DOHH2 (cell line): ENCODE measurements at regions not wholly inside any gene's neighbourhood (a gene's known extent, or its start where the extent isn't known, plus 50 kb on each side); places are given as distances from the start of the nearest gene placed in this dataset.

Experiments
- H3F3A ChIP-seq: fragments of 200-600 bp; sonication (generic), shearing (Covaris generic); 2 replicates; pipeline ENCODE4 v1.6.0; 2016; ENCODE audit warnings: antibody characterized with exemption, mild to moderate bottlenecking; ENCODE audit not compliant: control insufficient read depth, insufficient read depth
- H3K27ac ChIP-seq: fragments of 200-600 bp; sonication (generic); 2 replicates; pipeline ENCODE4 v1.5.1; 2014; ENCODE audit warnings: low read depth, mild to moderate bottlenecking, low read length, moderate library complexity
- H3K27me3 ChIP-seq: fragments of 200-600 bp; sonication (generic); 2 replicates; pipeline ENCODE4 v1.6.1; 2014; ENCODE audit warnings: mild to moderate bottlenecking, low read length, mixed read lengths; ENCODE audit not compliant: control insufficient read depth
- H3K36me3 ChIP-seq: fragments of 200-600 bp; sonication (generic); 2 replicates; pipeline ENCODE4 v1.6.1; 2014; ENCODE audit warnings: mild to moderate bottlenecking, low read length, moderate library complexity, mixed read lengths; ENCODE audit not compliant: control insufficient read depth
- H3K4me1 ChIP-seq: fragments of 200-600 bp; sonication (generic); 2 replicates; pipeline ENCODE4 v1.6.1; 2014; ENCODE audit warnings: mild to moderate bottlenecking, low read length, mixed read lengths; ENCODE audit not compliant: control insufficient read depth
- H3K4me2 ChIP-seq: fragments of 200-600 bp; sonication (generic); 2 replicates; pipeline ENCODE4 v1.6.0; 2014; ENCODE audit warnings: mild to moderate bottlenecking, low read length, moderate library complexity
- H3K4me3 ChIP-seq: fragments of 200-600 bp; sonication (generic); 2 replicates; pipeline ENCODE4 v1.5.1; 2014; ENCODE audit warnings: mild to moderate bottlenecking, low read length, mixed read lengths
- H3K79me2 ChIP-seq: fragments of 200-600 bp; sonication (generic); 2 replicates; pipeline ENCODE4 v1.6.1; 2014; ENCODE audit warnings: mild to moderate bottlenecking, low read length, mixed read lengths; ENCODE audit not compliant: control insufficient read depth
- H3K9me2 ChIP-seq: fragments of 200-600 bp; sonication (generic); replicated peaks from 2 replicates; pipeline ENCODE4 v1.6.1; 2014; ENCODE audit warnings: mild to moderate bottlenecking, low read length, mixed read lengths; ENCODE audit not compliant: control insufficient read depth
- H3K9me3 ChIP-seq: fragments of 200-600 bp; sonication (generic); 2 replicates; pipeline ENCODE4 v1.6.1; 2014; ENCODE audit warnings: antibody characterized with exemption, low read length, mixed read lengths; ENCODE audit not compliant: control insufficient read depth, insufficient read depth
- H4K20me1 ChIP-seq: fragments of 200-600 bp; sonication (generic); 2 replicates; pipeline ENCODE4 v1.6.0; 2014; ENCODE audit warnings: low read depth, mild to moderate bottlenecking, antibody characterized with exemption, low read length, moderate library complexity; ENCODE audit not compliant: control insufficient read depth, insufficient read depth
- EZH2phosphoT487 ChIP-seq: fragments of 200-600 bp; sonication (generic); IDR thresholded peaks from 2 replicates; pipeline ENCODE4 v1.6.1; 2017; ENCODE audit warnings: borderline replicate concordance, mild to moderate bottlenecking, antibody characterized with exemption, low read length, moderate library complexity, mixed read lengths
- TF ChIP-seq, protein P1 (sequence below): fragments of 200-600 bp; sonication (generic); IDR thresholded peaks from one replicate; pipeline ENCODE4 v1.5.1; 2014; ENCODE audit warnings: antibody characterized with exemption, mild to moderate bottlenecking, low read depth, low read length; ENCODE audit not compliant: poor library complexity, severe bottlenecking

DNA sequence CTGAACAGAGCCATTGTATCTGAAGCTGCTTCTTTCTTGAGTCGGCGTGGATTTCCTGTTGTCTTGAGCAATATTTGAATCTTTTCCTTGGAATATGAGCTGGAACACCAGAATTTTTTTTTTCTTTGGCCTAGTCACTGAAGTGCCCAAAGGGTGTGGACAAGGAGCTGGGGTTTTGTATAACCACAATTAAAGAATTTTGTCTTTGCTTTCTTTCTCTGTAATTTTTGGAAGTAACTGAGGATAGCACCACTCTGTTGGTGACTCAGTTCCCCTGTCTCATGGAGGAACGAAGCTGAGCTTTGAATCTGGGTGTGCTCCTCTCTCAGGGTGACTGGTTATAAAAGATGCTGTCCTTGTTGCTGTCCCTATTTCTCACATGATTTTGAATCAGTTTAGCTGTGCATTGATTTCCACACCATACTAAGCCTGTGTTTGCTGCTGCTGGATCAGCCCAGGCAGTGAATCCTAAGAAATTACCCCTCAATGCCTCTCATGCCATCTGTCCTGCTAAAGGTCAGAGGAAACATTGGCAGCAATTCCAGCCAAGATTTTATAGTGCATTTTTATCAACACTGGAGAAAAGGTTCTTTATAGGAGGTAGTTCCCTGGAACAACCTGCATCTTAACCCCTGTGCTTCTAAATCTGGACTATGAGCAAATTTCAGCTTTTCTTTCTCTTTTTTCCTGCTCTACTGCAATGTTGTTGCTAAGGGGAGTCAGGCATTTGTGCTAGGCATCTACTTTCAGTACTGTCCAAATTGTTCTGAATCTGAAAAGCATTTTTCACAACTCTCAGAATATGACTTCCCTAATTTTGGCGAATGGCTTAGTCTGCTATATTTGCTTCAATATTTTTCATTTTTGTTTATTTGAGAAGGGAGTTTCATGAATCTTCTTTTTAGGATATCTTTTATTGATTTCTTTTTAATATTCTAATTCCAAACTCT is 540.8 kb downstream of the SOX6 start:
- Histone ChIP-seq H3K9me3 (no peaks in the 10 kb centered on the region), H3F3A (no peaks in the 10 kb centered on the region), H3K9me2 (no peaks in the 10 kb centered on the region), H3K4me3 (no peak overlapping the region), H3K4me2 (no peak overlapping the region), H4K20me1 (no peaks in the 10 kb centered on the region), H3K79me2 (no peaks in the 10 kb centered on the region), H3K4me1 (no peaks in the 10 kb centered on the region), H3K36me3 (no peaks in the 10 kb centered on the region), H3K27ac (no peak overlapping the region), H3K27me3 (no peaks in the 10 kb centered on the region)
- TF ChIP-seq, protein P1, sequence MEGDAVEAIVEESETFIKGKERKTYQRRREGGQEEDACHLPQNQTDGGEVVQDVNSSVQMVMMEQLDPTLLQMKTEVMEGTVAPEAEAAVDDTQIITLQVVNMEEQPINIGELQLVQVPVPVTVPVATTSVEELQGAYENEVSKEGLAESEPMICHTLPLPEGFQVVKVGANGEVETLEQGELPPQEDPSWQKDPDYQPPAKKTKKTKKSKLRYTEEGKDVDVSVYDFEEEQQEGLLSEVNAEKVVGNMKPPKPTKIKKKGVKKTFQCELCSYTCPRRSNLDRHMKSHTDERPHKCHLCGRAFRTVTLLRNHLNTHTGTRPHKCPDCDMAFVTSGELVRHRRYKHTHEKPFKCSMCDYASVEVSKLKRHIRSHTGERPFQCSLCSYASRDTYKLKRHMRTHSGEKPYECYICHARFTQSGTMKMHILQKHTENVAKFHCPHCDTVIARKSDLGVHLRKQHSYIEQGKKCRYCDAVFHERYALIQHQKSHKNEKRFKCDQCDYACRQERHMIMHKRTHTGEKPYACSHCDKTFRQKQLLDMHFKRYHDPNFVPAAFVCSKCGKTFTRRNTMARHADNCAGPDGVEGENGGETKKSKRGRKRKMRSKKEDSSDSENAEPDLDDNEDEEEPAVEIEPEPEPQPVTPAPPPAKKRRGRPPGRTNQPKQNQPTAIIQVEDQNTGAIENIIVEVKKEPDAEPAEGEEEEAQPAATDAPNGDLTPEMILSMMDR = no peak
- TF ChIP-seq EZH2phosphoT487 = no peak

DNA sequence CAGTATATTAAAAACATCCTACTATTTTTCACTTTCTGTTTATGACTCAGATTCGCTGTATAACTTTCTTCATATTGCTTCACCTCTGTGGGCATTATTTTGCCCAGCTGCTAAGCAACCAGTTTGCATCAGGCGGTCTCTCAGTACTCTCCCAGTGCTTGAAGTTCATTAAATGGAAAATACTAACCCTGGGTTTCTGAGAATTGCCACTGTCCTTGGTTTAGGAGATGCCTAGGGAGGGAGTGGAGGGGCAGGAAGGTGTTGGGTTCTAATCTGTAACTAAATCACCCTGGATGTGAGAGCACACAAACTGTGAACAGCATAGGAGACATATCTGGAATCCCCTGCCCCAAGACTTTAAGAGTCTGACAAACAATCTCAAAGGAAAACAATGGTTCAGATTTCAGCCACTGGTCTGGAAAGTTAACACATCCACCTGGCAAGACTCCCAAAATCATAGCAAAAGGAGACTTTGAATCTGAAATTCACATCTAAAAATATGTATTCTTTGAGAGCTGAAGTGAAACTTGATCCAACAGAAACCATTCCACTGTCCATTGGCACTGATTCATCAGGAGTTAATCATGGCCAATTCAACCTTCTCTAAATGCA is 540.0 kb downstream of the SOX6 start:
- H3K4me1 ChIP-seq = no peaks in the 10 kb centered on the region
- no peaks in the 10 kb centered on the region for H3K9me3 ChIP-seq
- no peaks in the 10 kb centered on the region for H3K79me2 ChIP-seq
- no peak for TF ChIP-seq EZH2phosphoT487
- TF ChIP-seq, protein P1 = no peak
- H3F3A ChIP-seq = no peaks in the 10 kb centered on the region
- no peaks in the 10 kb centered on the region for H3K27me3 ChIP-seq
- no peak overlapping the region for H3K4me2 ChIP-seq
- no peak overlapping the region for H3K4me3 ChIP-seq
- no peaks in the 10 kb centered on the region for H4K20me1 ChIP-seq
- no peaks in the 10 kb centered on the region for H3K36me3 ChIP-seq
- H3K27ac ChIP-seq = no peak overlapping the region
- H3K9me2 ChIP-seq = no peaks in the 10 kb centered on the region

DNA sequence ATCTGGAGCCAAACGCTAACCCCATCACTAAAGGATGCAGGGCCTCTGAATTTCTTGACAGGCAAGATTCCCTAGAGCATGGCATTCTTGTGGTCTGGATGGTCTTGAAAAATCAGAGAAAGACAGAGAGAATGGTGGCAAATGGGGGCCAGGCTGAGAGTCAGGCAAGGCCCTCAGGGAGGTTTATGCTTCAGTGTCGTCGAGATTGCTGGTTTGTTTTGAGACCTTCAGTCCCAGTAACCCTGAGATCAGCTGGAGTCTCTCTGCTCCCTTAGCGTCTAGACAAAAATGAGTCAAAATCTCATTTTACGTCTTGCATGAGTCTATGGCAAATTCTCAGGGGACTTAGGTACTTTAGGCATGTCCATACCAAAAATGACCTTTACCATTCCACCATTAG is 539.3 kb downstream of the SOX6 start:
- Histone ChIP-seq H3K27me3 (no peaks in the 10 kb centered on the region), H3K4me3 (no peak overlapping the region), H3K4me1 (no peaks in the 10 kb centered on the region), H3K27ac (no peak overlapping the region), H3K9me3 (no peaks in the 10 kb centered on the region), H3K36me3 (no peaks in the 10 kb centered on the region), H3K9me2 (no peaks in the 10 kb centered on the region), H4K20me1 (no peaks in the 10 kb centered on the region), H3K79me2 (no peaks in the 10 kb centered on the region), H3F3A (no peaks in the 10 kb centered on the region), H3K4me2 (no peak overlapping the region)
- TF ChIP-seq, protein P1 = no peak
- TF ChIP-seq EZH2phosphoT487 = no peak
